ENCODE measurements at regions not wholly inside any gene's neighbourhood (a gene's known extent, or its start where the extent isn't known, plus 50 kb on each side); places are given as distances from the start of the nearest gene placed in this dataset.

GRCh38 chr14:32254952-32255679 lies 52.0 kb upstream of the RNU6-8 start:
- peak; percentile 39 to 46 for DNase-seq

- no peak for DNase-seq
Measured at GRCh38 chr14:32255789-32256188, 52.7 kb upstream of the RNU6-8 start.

GRCh38 chr14:32256576-32256975 lies 53.5 kb upstream of the RNU6-8 start:
- no peak for DNase-seq

GRCh38 chr14:32258336-32258993 lies 55.4 kb upstream of the RNU6-8 start:
- no peak for DNase-seq

GRCh38 chr14:32259368-32260013 lies 56.4 kb upstream of the RNU6-8 start:
- no peak for DNase-seq

- no peak for DNase-seq
Measured at GRCh38 chr14:32263939-32264567, 61.0 kb upstream of the RNU6-8 start.

- no peak for DNase-seq
Measured at GRCh38 chr14:32265584-32265983, 62.5 kb upstream of the RNU6-8 start.

- DNase-seq, result no peak
Measured at GRCh38 chr14:32277998-32278397, 51.1 kb upstream of the AKAP6 start.

Data from stimulated activated CD4-positive, alpha-beta T cell treated with anti-CD3 and anti-CD28 coated beads, Interleukin-2, amount 100 ng/mL, for 48 hours (primary cell).